A549 (cell line): ENCODE measurements at regions not wholly inside any gene's neighbourhood (a gene's known extent, or its start where the extent isn't known, plus 50 kb on each side); places are given as distances from the start of the nearest gene placed in this dataset.

ENCODE experiments used
- ATAC-seq, 2 experiments: fragments of 200-7000 bp in 1 of 2; fragments of >200 bp in 1 of 2; cut with Nextera tagmentation in 1 of 2; cut with Tn5 transposase in 1 of 2; 3 replicates each; pipeline versions ENCODE4 v1.8.0 to v1.9.1; 2018 to 2020; ENCODE audit warnings: mild to moderate bottlenecking in 1 of 2, moderate library complexity in 1 of 2
- CTCF ChIA-PET: fragments of 300-600 bp; sonication (Branson Sonifier 250); formaldehyde crosslinking; extraction: SDS; loops from one replicate; lab custom pipeline; 2021; ENCODE audit warnings: antibody characterized with exemption, inconsistent platforms; lab: Yijun Ruan, JAX
- POLR2A ChIA-PET: fragments of 350-600 bp; formaldehyde crosslinking; extraction: SDS; loops from one replicate; lab custom pipeline; 2021; ENCODE audit warnings: antibody characterized with exemption, inconsistent platforms; lab: Yijun Ruan, JAX
- DNase-seq, 2 experiments: peaks; one replicate each; pipeline versions ENCODE4 v3.0.0 to v3.0.0-alpha.2; 2011 to 2016; ENCODE audit warnings: low read depth in 1 of 2, low spot score in 1 of 2
- FAIRE-seq: peaks from 2 replicates; lab custom pipeline; 2011; peaks lifted over from hg19 to GRCh38; lab: Jason Lieb, UNC
- H3K27ac ChIP-seq, 2 experiments: fragments of >200 bp; sonication (Bioruptor Twin); formaldehyde crosslinking; 3 replicates each; pipeline ENCODE4 v1.5.1; 2016 to 2017
- H3K4me1 ChIP-seq: fragments of >200 bp; sonication (Bioruptor Twin); formaldehyde crosslinking; 3 replicates; pipeline ENCODE4 v1.6.1; 2016
- H3K4me2 ChIP-seq: fragments of >200 bp; sonication (Bioruptor Twin); formaldehyde crosslinking; 3 replicates; pipeline ENCODE4 v1.6.1; 2016
- H3K4me3 ChIP-seq: fragments of >200 bp; sonication (Bioruptor Twin); formaldehyde crosslinking; 3 replicates; pipeline ENCODE4 v1.5.1; 2016
- H3K9me3 ChIP-seq: fragments of >200 bp; sonication (Bioruptor Twin); formaldehyde crosslinking; 3 replicates; pipeline ENCODE4 v1.6.1; 2016
- BHLHE40 ChIP-seq: IDR thresholded peaks from 2 replicates; pipeline ENCODE4 v1.6.1; 2012; ENCODE audit warnings: low read depth, low read length, inconsistent platforms
- CBX2 ChIP-seq: fragments of 200-600 bp; sonication (generic); IDR thresholded peaks from 2 replicates; pipeline ENCODE4 v1.6.1; 2016; ENCODE audit warnings: low read depth, mild to moderate bottlenecking, borderline replicate concordance
- CHD2 ChIP-seq: fragments of 150-350 bp; IDR thresholded peaks from 2 replicates; pipeline ENCODE4 v1.6.1; 2014; ENCODE audit warnings: low read length; ENCODE audit not compliant: partially characterized antibody
- CHD4 ChIP-seq: fragments of 200-600 bp; sonication (generic); IDR thresholded peaks from 2 replicates; pipeline ENCODE4 v1.6.1; 2016; ENCODE audit warnings: antibody characterized with exemption, mild to moderate bottlenecking, borderline replicate concordance
- EHMT2 ChIP-seq: fragments of 200-600 bp; sonication (generic); IDR thresholded peaks from 2 replicates; pipeline ENCODE4 v1.6.1; 2016; ENCODE audit warnings: antibody characterized with exemption, low read depth, mild to moderate bottlenecking, moderate library complexity
- EP300 ChIP-seq, 2 experiments: fragments of >200 bp; sonication (Bioruptor Twin); formaldehyde crosslinking; IDR thresholded peaks; 2 replicates in 1 of 2; 3 replicates in 1 of 2; pipeline ENCODE4 v1.6.1; 2016 to 2017
- FOXS1 ChIP-seq: fragments of 250-450 bp; sonication (Bioruptor Pico); IDR thresholded peaks from 2 replicates; pipeline ENCODE4 v1.5.0; 2020; ENCODE audit warnings: mild to moderate bottlenecking, moderate library complexity
- HOXB13 ChIP-seq: fragments of 250-450 bp; sonication (Bioruptor Pico); IDR thresholded peaks from 2 replicates; pipeline ENCODE4 v1.5.0; 2020; ENCODE audit warnings: low read depth, mild to moderate bottlenecking, moderate library complexity
- JUNB ChIP-seq: fragments of >200 bp; sonication (Bioruptor Twin); formaldehyde crosslinking; IDR thresholded peaks from 2 replicates; pipeline ENCODE4 v1.6.1; 2016
- MAFK ChIP-seq: fragments of 450-650 bp; IDR thresholded peaks from 2 replicates; pipeline ENCODE4 v1.6.1; 2014; ENCODE audit not compliant: partially characterized antibody
- MAZ ChIP-seq: fragments of 150-350 bp; IDR thresholded peaks from 2 replicates; pipeline ENCODE4 v1.6.1; 2014; ENCODE audit warnings: antibody characterized with exemption, low read depth, low read length, borderline replicate concordance
- MYC ChIP-seq: IDR thresholded peaks from 2 replicates; pipeline ENCODE4 v1.6.1; 2012; ENCODE audit warnings: mild to moderate bottlenecking, inconsistent platforms, low read length, improper control_type of control experiment, borderline replicate concordance
- NFE2L2 ChIP-seq: fragments of 150-350 bp; conservative IDR thresholded peaks from 2 replicates; pipeline ENCODE4 v1.6.1; 2014; ENCODE audit warnings: low read length
- PHF8 ChIP-seq: fragments of 200-600 bp; sonication (generic); IDR thresholded peaks from 2 replicates; pipeline ENCODE4 v1.6.1; 2016; ENCODE audit warnings: low read depth, mild to moderate bottlenecking, antibody characterized with exemption, moderate library complexity, borderline replicate concordance
- POLR2A ChIP-seq: IDR thresholded peaks from 2 replicates; pipeline ENCODE4 v1.6.1; 2012; ENCODE audit warnings: mild to moderate bottlenecking, low read length
- POLR2AphosphoS2 ChIP-seq: conservative IDR thresholded peaks from 2 replicates; pipeline ENCODE4 v1.6.1; 2012; ENCODE audit warnings: low read length, improper control_type of control experiment, inconsistent platforms
- RFX5 ChIP-seq: fragments of 450-650 bp; IDR thresholded peaks from 2 replicates; pipeline ENCODE4 v1.7.1; 2014; ENCODE audit warnings: antibody characterized with exemption, mild to moderate bottlenecking, moderate library complexity
- RNF2 ChIP-seq: fragments of 200-600 bp; sonication (generic); IDR thresholded peaks from 2 replicates; pipeline ENCODE4 v1.6.1; 2016; ENCODE audit warnings: low read depth, mild to moderate bottlenecking, antibody characterized with exemption, moderate library complexity, borderline replicate concordance
- SMC3 ChIP-seq: fragments of >200 bp; sonication (Bioruptor Twin); formaldehyde crosslinking; IDR thresholded peaks from 3 replicates; pipeline ENCODE4 v1.6.1; 2018; ENCODE audit warnings: inconsistent platforms
- SREBF2 ChIP-seq: fragments of 450-650 bp; IDR thresholded peaks from 2 replicates; pipeline ENCODE4 v1.6.1; 2014; ENCODE audit warnings: mild to moderate bottlenecking, moderate library complexity
- TFCP2L1 ChIP-seq: fragments of 250-450 bp; sonication (Bioruptor Pico); IDR thresholded peaks from 2 replicates; pipeline ENCODE4 v1.5.0; 2021; ENCODE audit warnings: mild to moderate bottlenecking
- TP53 ChIP-seq: fragments of 250-450 bp; sonication (Bioruptor Pico); IDR thresholded peaks from 2 replicates; pipeline ENCODE4 v1.5.0; 2021; ENCODE audit warnings: mild to moderate bottlenecking, moderate library complexity
- ZSCAN20 ChIP-seq: fragments of 250-450 bp; sonication (Bioruptor Pico); IDR thresholded peaks from 2 replicates; pipeline ENCODE4 v1.8.0; 2022; ENCODE audit warnings: mild to moderate bottlenecking, moderate library complexity
- WGBS: methylation state at CpG from one replicate; pipeline ENCODE4 v1.1.6; 2017; ENCODE audit errors: missing lambda C conversion rate; 5-methylcytosine and 5-hydroxymethylcytosine counted together
- TF ChIP-seq, protein P1 (sequence below): fragments of >200 bp; sonication (Bioruptor Twin); formaldehyde crosslinking; IDR thresholded peaks from 2 replicates; pipeline ENCODE4 v1.6.1; 2016
- TF ChIP-seq, protein P2 (sequence below): fragments of 250-450 bp; sonication (Bioruptor Pico); IDR thresholded peaks from 2 replicates; pipeline ENCODE4 v1.5.0; 2020; ENCODE audit warnings: low read depth, mild to moderate bottlenecking, moderate library complexity
- TF ChIP-seq, protein P3 (sequence below): fragments of >200 bp; sonication (Bioruptor Twin); formaldehyde crosslinking; IDR thresholded peaks from 3 replicates; pipeline ENCODE4 v1.6.1; 2016
- TF ChIP-seq, protein P4 (sequence below): fragments of >200 bp; sonication (Bioruptor Twin); formaldehyde crosslinking; IDR thresholded peaks from 3 replicates; pipeline ENCODE4 v1.5.1; 2016
- TF ChIP-seq, protein P5 (sequence below): IDR thresholded peaks from 2 replicates; pipeline ENCODE4 v1.6.1; 2012

DNA sequence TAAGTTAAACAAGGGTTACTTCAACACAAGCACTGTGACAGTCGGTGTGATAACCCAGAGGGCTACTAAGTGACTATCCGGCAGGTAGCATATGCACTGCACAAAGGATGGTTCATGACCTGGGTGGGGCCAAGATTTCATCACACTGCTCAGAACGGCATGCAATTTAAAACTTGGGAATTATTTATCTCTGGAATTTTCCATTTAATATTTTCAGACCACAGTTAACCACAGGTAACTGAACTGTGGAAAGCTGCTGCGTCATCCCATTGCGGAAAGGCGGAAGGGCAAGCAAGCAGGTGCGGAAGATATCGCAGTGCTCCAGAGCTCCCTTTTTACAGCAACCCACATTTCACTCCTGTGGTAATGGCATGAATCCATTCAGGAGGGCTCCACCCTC is 540.8 kb downstream of the INSC start:
- 64% methylated on average over 8 of the region's 8 CpGs for WGBS
- no peaks in the 10 kb centered on the region for H3K9me3 ChIP-seq
- DNase-seq (no peak), FAIRE-seq (no peak), ATAC-seq (no peak)
- POLR2A ChIA-PET = no interaction called here
- H3K4me1 ChIP-seq = peaks cover 8% of the 10 kb centered on the region
- no peak overlapping the region for H3K4me3 ChIP-seq
- TF ChIP-seq, protein P1, sequence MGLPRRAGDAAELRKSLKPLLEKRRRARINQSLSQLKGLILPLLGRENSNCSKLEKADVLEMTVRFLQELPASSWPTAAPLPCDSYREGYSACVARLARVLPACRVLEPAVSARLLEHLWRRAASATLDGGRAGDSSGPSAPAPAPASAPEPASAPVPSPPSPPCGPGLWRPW = no peak
- TF ChIP-seq TFCP2L1 (no peak), TP53 (CRISPR knock-in tag) (no peak), SMC3 (no peak), MAFK (no peak), MAZ (no peak), MYC (no peak), POLR2AphosphoS2 (no peak), ZSCAN20 (CRISPR knock-in tag) (no peak), RNF2 (no peak), EP300 (IDR thresholded peaks at IDR 0.05) (no peak)
- TF ChIP-seq, protein P2, sequence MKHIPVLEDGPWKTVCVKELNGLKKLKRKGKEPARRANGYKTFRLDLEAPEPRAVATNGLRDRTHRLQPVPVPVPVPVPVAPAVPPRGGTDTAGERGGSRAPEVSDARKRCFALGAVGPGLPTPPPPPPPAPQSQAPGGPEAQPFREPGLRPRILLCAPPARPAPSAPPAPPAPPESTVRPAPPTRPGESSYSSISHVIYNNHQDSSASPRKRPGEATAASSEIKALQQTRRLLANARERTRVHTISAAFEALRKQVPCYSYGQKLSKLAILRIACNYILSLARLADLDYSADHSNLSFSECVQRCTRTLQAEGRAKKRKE (CRISPR knock-in tag) = no peak
- TF ChIP-seq, all 56 proteins: peak for 0
- CTCF ChIA-PET = interaction anchor here (1.3 kb wide), 1 partner anchor 951 kb away, joined by 3 read pairs; no protein-coding TSS in a partner anchor
- Histone ChIP-seq H3K27ac (no peak overlapping the region), H3K4me2 (no peak overlapping the region; the same call in 2 of the 3 replicates)

DNA sequence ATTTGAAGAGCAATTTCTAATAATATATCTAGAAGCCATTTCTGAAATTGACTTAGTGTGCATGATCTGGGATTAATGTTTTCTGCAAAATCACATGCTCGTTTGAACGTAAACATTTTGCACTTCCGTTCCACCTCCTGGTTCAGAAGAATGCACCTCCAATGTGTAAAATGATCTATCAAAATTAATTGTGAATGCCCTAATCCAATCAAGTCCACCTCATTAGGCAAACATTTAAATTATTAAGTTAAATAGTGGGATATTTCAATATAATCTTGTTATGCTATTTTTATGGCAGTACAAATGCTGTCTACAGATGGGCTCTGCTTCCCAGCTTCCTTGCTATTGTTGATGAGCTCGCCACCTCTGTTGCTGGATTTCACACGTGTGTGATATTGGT is 542.5 kb downstream of the INSC start:
- H3K4me3 ChIP-seq = no peak overlapping the region
- H3K27ac ChIP-seq = no peak overlapping the region
- peaks cover 10% of the 10 kb centered on the region; the same call in 2 of the 3 replicates for H3K4me1 ChIP-seq
- H3K9me3 ChIP-seq = no peaks in the 10 kb centered on the region
- FAIRE-seq (no peak), DNase-seq (no peak), ATAC-seq (no peak)
- no peak overlapping the region for H3K4me2 ChIP-seq
- TF ChIP-seq JUNB = no peak
- TF ChIP-seq FOXS1 (CRISPR knock-in tag) = no peak
- TF ChIP-seq PHF8 = no peak
- no peak for TF ChIP-seq HOXB13
- no peak for TF ChIP-seq EP300 (IDR thresholded peaks at IDR 0.05)
- TF ChIP-seq, protein P3, sequence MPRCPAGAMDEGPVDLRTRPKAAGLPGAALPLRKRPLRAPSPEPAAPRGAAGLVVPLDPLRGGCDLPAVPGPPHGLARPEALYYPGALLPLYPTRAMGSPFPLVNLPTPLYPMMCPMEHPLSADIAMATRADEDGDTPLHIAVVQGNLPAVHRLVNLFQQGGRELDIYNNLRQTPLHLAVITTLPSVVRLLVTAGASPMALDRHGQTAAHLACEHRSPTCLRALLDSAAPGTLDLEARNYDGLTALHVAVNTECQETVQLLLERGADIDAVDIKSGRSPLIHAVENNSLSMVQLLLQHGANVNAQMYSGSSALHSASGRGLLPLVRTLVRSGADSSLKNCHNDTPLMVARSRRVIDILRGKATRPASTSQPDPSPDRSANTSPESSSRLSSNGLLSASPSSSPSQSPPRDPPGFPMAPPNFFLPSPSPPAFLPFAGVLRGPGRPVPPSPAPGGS = no peak
- TF ChIP-seq POLR2A = no peak
- no peak for TF ChIP-seq ZSCAN20 (CRISPR knock-in tag)
- no peak for TF ChIP-seq NFE2L2
- TF ChIP-seq CHD2 = no peak
- TF ChIP-seq RFX5 = no peak
- TF ChIP-seq, protein P4, sequence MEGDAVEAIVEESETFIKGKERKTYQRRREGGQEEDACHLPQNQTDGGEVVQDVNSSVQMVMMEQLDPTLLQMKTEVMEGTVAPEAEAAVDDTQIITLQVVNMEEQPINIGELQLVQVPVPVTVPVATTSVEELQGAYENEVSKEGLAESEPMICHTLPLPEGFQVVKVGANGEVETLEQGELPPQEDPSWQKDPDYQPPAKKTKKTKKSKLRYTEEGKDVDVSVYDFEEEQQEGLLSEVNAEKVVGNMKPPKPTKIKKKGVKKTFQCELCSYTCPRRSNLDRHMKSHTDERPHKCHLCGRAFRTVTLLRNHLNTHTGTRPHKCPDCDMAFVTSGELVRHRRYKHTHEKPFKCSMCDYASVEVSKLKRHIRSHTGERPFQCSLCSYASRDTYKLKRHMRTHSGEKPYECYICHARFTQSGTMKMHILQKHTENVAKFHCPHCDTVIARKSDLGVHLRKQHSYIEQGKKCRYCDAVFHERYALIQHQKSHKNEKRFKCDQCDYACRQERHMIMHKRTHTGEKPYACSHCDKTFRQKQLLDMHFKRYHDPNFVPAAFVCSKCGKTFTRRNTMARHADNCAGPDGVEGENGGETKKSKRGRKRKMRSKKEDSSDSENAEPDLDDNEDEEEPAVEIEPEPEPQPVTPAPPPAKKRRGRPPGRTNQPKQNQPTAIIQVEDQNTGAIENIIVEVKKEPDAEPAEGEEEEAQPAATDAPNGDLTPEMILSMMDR = no peak
- TF ChIP-seq EHMT2 = no peak
- no peak for TF ChIP-seq SREBF2
- no peak for TF ChIP-seq CHD4
- TF ChIP-seq, protein P5, sequence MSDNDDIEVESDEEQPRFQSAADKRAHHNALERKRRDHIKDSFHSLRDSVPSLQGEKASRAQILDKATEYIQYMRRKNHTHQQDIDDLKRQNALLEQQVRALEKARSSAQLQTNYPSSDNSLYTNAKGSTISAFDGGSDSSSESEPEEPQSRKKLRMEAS = no peak
- TF ChIP-seq CBX2 = no peak
- no peak for TF ChIP-seq BHLHE40
- CTCF ChIA-PET = interaction anchor here (1.0 kb wide), 1 partner anchor 28 kb away, joined by 3 read pairs; no protein-coding TSS in a partner anchor
- POLR2A ChIA-PET = no interaction called here
- WGBS = 62% methylated on average over 5 of the region's 5 CpGs
